KMS-11 (cell line): ENCODE measurements at regions not wholly inside any gene's neighbourhood (a gene's known extent, or its start where the extent isn't known, plus 50 kb on each side); places are given as distances from the start of the nearest gene placed in this dataset.

Source experiments
- H2AFZ ChIP-seq: fragments of 200-600 bp; sonication (generic); 2 replicates; pipeline ENCODE4 v1.6.1; 2016; ENCODE audit warnings: antibody characterized with exemption, mixed run types, low read depth
- H3K27ac ChIP-seq: fragments of 200-600 bp; sonication (generic); 2 replicates; pipeline ENCODE4 v1.6.1; 2016; ENCODE audit warnings: mild to moderate bottlenecking, mixed run types
- H3K27me3 ChIP-seq: fragments of 200-600 bp; sonication (generic); 2 replicates; pipeline ENCODE4 v1.6.1; 2017; ENCODE audit warnings: mild to moderate bottlenecking, low read depth, mixed run types, moderate library complexity; ENCODE audit not compliant: insufficient read depth
- H3K36me3 ChIP-seq: fragments of 200-600 bp; sonication (generic); 2 replicates; pipeline ENCODE4 v1.6.1; 2017; ENCODE audit warnings: mild to moderate bottlenecking, mixed run types; ENCODE audit not compliant: insufficient read depth
- H3K4me1 ChIP-seq: fragments of 200-600 bp; sonication (generic); 2 replicates; pipeline ENCODE4 v1.6.1; 2016; ENCODE audit warnings: mild to moderate bottlenecking, low read depth, mixed run types; ENCODE audit not compliant: poor library complexity, severe bottlenecking
- H3K4me2 ChIP-seq: fragments of 200-600 bp; sonication (generic); 2 replicates; pipeline ENCODE4 v1.7.0; 2016; ENCODE audit warnings: mild to moderate bottlenecking, mixed run types
- H3K4me3 ChIP-seq: fragments of 200-600 bp; sonication (generic); IDR thresholded peaks from 2 replicates; pipeline ENCODE4 v1.6.1; 2017; ENCODE audit warnings: low read depth, low read length, mixed read lengths; ENCODE audit not compliant: insufficient read depth
- H3K79me2 ChIP-seq: fragments of 200-600 bp; sonication (generic); 2 replicates; pipeline ENCODE4 v1.6.1; 2016; ENCODE audit warnings: low read depth, mixed run types; ENCODE audit not compliant: insufficient read depth
- H3K9ac ChIP-seq: fragments of 200-600 bp; sonication (generic); 2 replicates; pipeline ENCODE4 v1.6.1; 2016; ENCODE audit warnings: mild to moderate bottlenecking, mixed run types
- H4K20me1 ChIP-seq: fragments of 200-600 bp; sonication (generic); 2 replicates; pipeline ENCODE4 v1.6.1; 2016; ENCODE audit warnings: mild to moderate bottlenecking, mixed run types; ENCODE audit not compliant: insufficient read depth
- TF ChIP-seq, protein P1 (sequence below): fragments of 200-600 bp; sonication (generic); conservative IDR thresholded peaks from 2 replicates; pipeline ENCODE4 v1.6.1; 2017; ENCODE audit warnings: low read depth, mild to moderate bottlenecking, antibody characterized with exemption, low read length, moderate library complexity, mixed read lengths

DNA sequence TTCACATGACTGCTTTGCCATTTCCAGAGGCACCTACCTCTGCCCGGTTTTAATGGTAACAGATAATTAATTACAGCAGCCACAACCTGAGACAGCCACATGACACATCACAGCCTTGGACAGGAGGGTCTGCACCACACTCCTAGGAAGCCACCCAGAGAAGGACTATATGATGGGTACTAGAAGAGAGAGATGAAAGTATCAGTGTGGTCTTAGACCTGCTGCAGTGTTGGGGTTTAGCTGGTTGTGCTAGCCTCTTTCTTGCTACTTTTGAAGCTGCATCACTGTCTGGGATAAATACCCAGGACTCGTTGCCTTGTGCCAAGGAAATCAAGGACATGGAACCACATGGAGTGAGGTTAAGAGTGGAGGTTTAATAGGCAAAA, 266.4 kb downstream of the ICE1 start:
- no peaks in the 10 kb centered on the region for H4K20me1 ChIP-seq
- TF ChIP-seq, protein P1, sequence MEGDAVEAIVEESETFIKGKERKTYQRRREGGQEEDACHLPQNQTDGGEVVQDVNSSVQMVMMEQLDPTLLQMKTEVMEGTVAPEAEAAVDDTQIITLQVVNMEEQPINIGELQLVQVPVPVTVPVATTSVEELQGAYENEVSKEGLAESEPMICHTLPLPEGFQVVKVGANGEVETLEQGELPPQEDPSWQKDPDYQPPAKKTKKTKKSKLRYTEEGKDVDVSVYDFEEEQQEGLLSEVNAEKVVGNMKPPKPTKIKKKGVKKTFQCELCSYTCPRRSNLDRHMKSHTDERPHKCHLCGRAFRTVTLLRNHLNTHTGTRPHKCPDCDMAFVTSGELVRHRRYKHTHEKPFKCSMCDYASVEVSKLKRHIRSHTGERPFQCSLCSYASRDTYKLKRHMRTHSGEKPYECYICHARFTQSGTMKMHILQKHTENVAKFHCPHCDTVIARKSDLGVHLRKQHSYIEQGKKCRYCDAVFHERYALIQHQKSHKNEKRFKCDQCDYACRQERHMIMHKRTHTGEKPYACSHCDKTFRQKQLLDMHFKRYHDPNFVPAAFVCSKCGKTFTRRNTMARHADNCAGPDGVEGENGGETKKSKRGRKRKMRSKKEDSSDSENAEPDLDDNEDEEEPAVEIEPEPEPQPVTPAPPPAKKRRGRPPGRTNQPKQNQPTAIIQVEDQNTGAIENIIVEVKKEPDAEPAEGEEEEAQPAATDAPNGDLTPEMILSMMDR = no peak

DNA sequence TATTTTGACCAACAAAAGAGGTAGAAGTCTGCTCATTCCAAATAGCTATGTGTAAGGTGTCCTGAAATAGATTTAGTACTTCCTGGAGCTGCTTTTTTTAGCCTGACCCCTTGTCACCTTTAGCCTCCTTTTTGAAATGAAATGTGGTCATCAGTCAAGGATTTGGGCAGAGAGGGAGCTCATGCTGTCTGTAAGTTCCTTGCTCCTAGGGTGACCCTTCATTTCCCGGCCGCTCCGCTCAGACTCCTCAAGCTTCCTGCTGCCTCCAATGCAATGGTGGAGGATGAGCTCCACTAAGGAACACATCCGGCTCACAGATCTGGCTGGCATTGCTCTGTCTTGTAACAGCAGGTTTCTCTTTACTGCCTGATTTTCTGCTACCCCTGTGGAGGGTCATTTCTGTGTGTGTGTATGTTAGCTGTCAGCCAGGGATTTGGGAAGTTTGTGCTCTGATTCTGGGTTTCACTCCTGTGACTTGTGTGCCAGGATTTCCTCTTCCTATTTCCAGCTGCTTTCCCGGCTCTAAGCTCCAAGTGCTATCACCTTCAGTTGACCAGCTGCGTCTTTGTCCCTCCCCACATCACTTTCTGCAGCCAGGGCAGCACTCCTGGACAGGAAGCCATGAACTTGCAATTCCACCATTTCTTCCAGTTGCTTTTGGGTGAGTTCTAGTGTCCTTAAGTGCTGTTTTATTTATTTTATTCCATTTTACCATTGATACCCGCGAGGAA, 265.9 kb downstream of the ICE1 start:
- H3K4me3 ChIP-seq = no peak overlapping the region
- H2AFZ ChIP-seq = no peak overlapping the region
- H3K79me2 ChIP-seq = no peaks in the 10 kb centered on the region
- no peak overlapping the region for H3K9ac ChIP-seq
- no peaks in the 10 kb centered on the region for H3K4me1 ChIP-seq
- no peak overlapping the region for H3K27ac ChIP-seq
- no peaks in the 10 kb centered on the region for H4K20me1 ChIP-seq
- no peaks in the 10 kb centered on the region for H3K36me3 ChIP-seq
- no peak overlapping the region for H3K4me2 ChIP-seq
- TF ChIP-seq, protein P1 = no peak
- H3K27me3 ChIP-seq = no peaks in the 10 kb centered on the region

More for the DNA sequence above, 266.4 kb downstream of the ICE1 start:
- Histone ChIP-seq H3K4me3 (no peak overlapping the region), H3K79me2 (no peaks in the 10 kb centered on the region), H3K27ac (no peak overlapping the region), H2AFZ (no peak overlapping the region), H3K9ac (no peak overlapping the region), H3K4me1 (no peaks in the 10 kb centered on the region), H3K4me2 (no peak overlapping the region), H3K27me3 (no peaks in the 10 kb centered on the region), H3K36me3 (no peaks in the 10 kb centered on the region)

DNA sequence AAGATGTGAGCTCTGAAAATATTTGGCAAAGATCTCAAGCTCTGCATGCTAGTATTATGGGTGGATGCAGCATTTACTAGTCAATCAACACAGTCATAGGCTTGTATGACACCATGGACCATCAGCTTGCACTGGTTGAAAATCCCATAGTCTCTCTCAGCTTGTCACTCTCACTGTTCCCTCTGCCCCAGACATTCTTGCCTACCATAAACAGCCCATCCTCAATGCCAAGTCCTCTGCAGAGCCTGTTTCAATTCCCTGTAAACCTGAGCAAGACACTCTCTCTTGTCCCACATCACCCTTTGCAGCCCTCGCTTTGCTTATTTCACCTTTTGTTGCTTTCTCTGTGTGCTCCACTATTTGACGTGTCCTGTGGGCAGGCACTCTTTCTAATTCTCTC, 264.6 kb downstream of the ICE1 start:
- Histone ChIP-seq H3K27me3 (no peaks in the 10 kb centered on the region), H3K36me3 (no peaks in the 10 kb centered on the region)
- TF ChIP-seq, protein P1 = no peak

DNA sequence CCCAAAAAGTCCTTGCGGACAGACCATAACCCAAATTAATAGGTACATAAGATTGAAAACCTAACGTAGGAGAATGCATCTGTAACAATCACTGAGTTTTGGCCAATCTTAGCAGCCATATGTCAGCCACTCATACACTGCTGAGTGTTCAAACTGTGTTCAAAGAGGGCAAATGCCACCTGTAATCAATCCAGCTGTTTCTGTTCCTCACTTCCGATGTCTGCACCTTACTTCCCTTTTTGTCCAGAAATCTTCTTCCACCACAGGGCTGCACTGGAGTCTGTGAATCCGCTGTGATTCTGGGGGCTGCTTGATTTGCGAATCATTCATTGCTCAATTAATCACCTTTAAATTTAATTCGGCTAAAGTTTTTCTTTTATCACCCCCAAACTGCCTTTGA, 263.9 kb downstream of the ICE1 start:
- H4K20me1 ChIP-seq = no peaks in the 10 kb centered on the region
- H3K4me2 ChIP-seq = no peak overlapping the region
- H3K27me3 ChIP-seq = no peaks in the 10 kb centered on the region
- H3K27ac ChIP-seq = no peak overlapping the region
- H3K79me2 ChIP-seq = no peaks in the 10 kb centered on the region
- H3K4me1 ChIP-seq = no peaks in the 10 kb centered on the region
- no peak overlapping the region for H2AFZ ChIP-seq
- H3K4me3 ChIP-seq = no peak overlapping the region
- TF ChIP-seq, protein P1 = no peak
- no peak overlapping the region for H3K9ac ChIP-seq
- no peaks in the 10 kb centered on the region for H3K36me3 ChIP-seq

More for the DNA sequence above, 264.6 kb downstream of the ICE1 start:
- Histone ChIP-seq H4K20me1 (no peaks in the 10 kb centered on the region), H3K4me2 (no peak overlapping the region), H3K79me2 (no peaks in the 10 kb centered on the region), H2AFZ (no peak overlapping the region), H3K4me1 (no peaks in the 10 kb centered on the region), H3K27ac (no peak overlapping the region), H3K9ac (no peak overlapping the region), H3K4me3 (no peak overlapping the region)
